ENCODE measurements at regions not wholly inside any gene's neighbourhood (a gene's known extent, or its start where the extent isn't known, plus 50 kb on each side); places are given as distances from the start of the nearest gene placed in this dataset.
A peak's percentile ranks its signal among the peaks of the same experiment; 100 is the strongest.

GRCh38 chr5:10057356-10057755 lies 192.3 kb downstream of the ATPSCKMT start:
- Histone ChIP-seq H3K9me3 (ENCODE audit: control insufficient read depth, low read depth, low read length) (peaks cover under 1% of the 10 kb centered on the region), H3K27me3 (ENCODE audit: insufficient read depth, low read length) (no peaks in the 10 kb centered on the region), H4K5ac (ENCODE audit: insufficient read length, low read depth, low read length) (no peak overlapping the region), H2BK120ac (ENCODE audit: low read depth, low read length, poor library complexity, severe bottlenecking) (no peak overlapping the region), H3K27ac (ENCODE audit: insufficient read length, low read depth, low read length) (no peak overlapping the region), H4K20me1 (ENCODE audit: control insufficient read depth, insufficient read depth, insufficient read length) (no peaks in the 10 kb centered on the region), H2AFZ (ENCODE audit: low read length) (no peak overlapping the region), H3K23me2 (ENCODE audit: insufficient read length, low read depth, low read length, poor library complexity, severe bottlenecking) (no peaks in the 10 kb centered on the region), H3K4me2 (ENCODE audit: insufficient read depth, insufficient read length, low read length) (no peak overlapping the region), H3K4me1 (ENCODE audit: insufficient read depth, low read length) (peaks cover 5% of the 10 kb centered on the region), H2BK12ac (ENCODE audit: insufficient read length, low read depth, low read length) (no peak overlapping the region), H2BK5ac (ENCODE audit: insufficient read length, low read length) (no peak overlapping the region), H4K8ac (replicated peaks; ENCODE audit: insufficient read length, low read depth, low read length) (no peak overlapping the region), H2BK15ac (ENCODE audit: low read depth, low read length) (no peak overlapping the region), H2AK5ac (ENCODE audit: insufficient read length, low read length) (no peak overlapping the region), H3K9ac (ENCODE audit: extremely low read depth, insufficient read length, low read length) (no peak overlapping the region), H3K14ac (ENCODE audit: insufficient read depth, low read length) (no peak overlapping the region), H3K18ac (ENCODE audit: insufficient read length, low read depth, low read length) (no peak overlapping the region), H3K23ac (ENCODE audit: insufficient read length, low read depth, low read length) (no peak overlapping the region), H3K56ac (ENCODE audit: insufficient read length, low read depth, low read length) (no peak overlapping the region), H2BK20ac (ENCODE audit: low read depth, low read length, poor library complexity, severe bottlenecking) (no peak overlapping the region), H3T11ph (ENCODE audit: low read length) (no peak overlapping the region), H3K79me2 (ENCODE audit: insufficient read depth, low read length) (no peaks in the 10 kb centered on the region), H3K79me1 (ENCODE audit: insufficient read depth, low read depth, low read length, poor library complexity, severe bottlenecking) (no peaks in the 10 kb centered on the region), H3K4ac (ENCODE audit: low read depth, low read length) (no peak overlapping the region), H4K91ac (ENCODE audit: insufficient read length, low read depth, low read length) (no peak overlapping the region)
- Mint-ChIP-seq H3K4me1 (peaks cover 2 to 11% of the 10 kb centered on the region in 2 experiments; a peak in 2 of 4 replicates), H3K27me3 (ENCODE audit: low read depth) (peaks cover 3% of the 10 kb centered on the region; the same call in 1 of the 2 replicates), H3K9me3 (peaks cover 10 to 11% of the 10 kb centered on the region in 2 experiments), H3K36me3 (ENCODE audit: insufficient read depth in 1 of 3, low read depth in 3 of 3) (peaks cover 7 to 10% (median 8%) of the 10 kb centered on the region in 3 experiments), H3K27ac (peak overlapping the region in 1 of 3 experiments; percentile 86; a peak in 2 of 7 replicates), H3K4me3 (no peak overlapping the region)
- no peak for TF ChIP-seq CTCF (conservative IDR thresholded peaks at IDR 0.05)
- no CpG with 5 or more reads among the region's 7 CpGs for WGBS (ENCODE audit: extremely low coverage, insufficient read length, low lambda C conversion rate)
- no peak for DNase-seq
